ENCODE measurements at regions not wholly inside any gene's neighbourhood (a gene's known extent, or its start where the extent isn't known, plus 50 kb on each side); places are given as distances from the start of the nearest gene placed in this dataset.

GRCh38 chrX:8042304-8042703, 115.1 kb upstream of the PNPLA4 start:
- TF ChIP-seq POLR2A (IDR thresholded peaks at IDR 0.05), result no peak
- no peak for TF ChIP-seq CTCF (IDR thresholded peaks at IDR 0.05)
